ENCODE measurements at regions not wholly inside any gene's neighbourhood (a gene's known extent, or its start where the extent isn't known, plus 50 kb on each side); places are given as distances from the start of the nearest gene placed in this dataset.

DNA sequence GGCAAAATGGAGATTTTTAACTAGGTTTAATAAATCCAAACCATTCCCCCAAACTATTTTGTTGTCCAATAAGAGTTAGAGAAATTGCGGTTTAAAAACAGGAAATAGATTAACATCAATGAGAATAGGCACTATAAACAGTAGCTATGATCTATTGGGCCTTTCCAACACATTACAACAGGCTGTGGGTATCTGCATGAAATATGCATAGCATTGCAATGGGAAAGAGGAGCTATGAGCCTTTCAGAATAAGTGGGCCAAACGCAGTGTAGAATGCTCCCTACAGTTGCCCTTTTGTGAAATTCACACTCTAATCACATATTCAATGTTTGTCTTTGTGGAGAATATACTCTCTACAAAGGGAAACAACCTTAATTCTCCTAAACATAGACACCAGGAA lies 305.5 kb upstream of the PRMT6 start:
- no peak for TF ChIP-seq CTCF (IDR thresholded peaks at IDR 0.05; ENCODE audit: poor library complexity)
- no peak for TF ChIP-seq EZH2phosphoT487 (IDR thresholded peaks at IDR 0.05; ENCODE audit: low read depth, severe bottlenecking, unreplicated experiment)
- TF ChIP-seq EZH2 (IDR thresholded peaks at IDR 0.05; ENCODE audit: borderline replicate concordance), result no peak
